Panc1 (cell line): ENCODE measurements at regions not wholly inside any gene's neighbourhood (a gene's known extent, or its start where the extent isn't known, plus 50 kb on each side); places are given as distances from the start of the nearest gene placed in this dataset.
"Not testable (repeated sequence)": the region's sequence is repeated elsewhere in the genome, so short reads cannot be mapped to it uniquely, and the experiment has no call there.

Experiments used
- ATAC-seq: fragments of 200-7000 bp; cut with Tn5 transposase; 2 replicates; pipeline ENCODE4 v1.9.1; 2020; ENCODE audit warnings: mild to moderate bottlenecking, moderate library complexity
- BruUV-seq: library from RNA; stranded (reverse); fragments of 400-500 nt; replicated peaks from 2 replicates; lab custom pipeline; 2021; lab: Mats Ljungman, UMichigan
- CTCF ChIA-PET: fragments of 300-600 bp; sonication (Branson Sonifier 250); formaldehyde crosslinking; loops from one replicate; lab custom pipeline; 2022; ENCODE audit warnings: antibody characterized with exemption; lab: Charles Lee
- POLR2A ChIA-PET: fragments of 300-600 bp; sonication (Branson Sonifier 250); formaldehyde crosslinking; loops from one replicate; lab custom pipeline; 2022; ENCODE audit warnings: antibody characterized with exemption; lab: Charles Lee
- DNase-seq: peaks from one replicate; pipeline ENCODE4 v3.0.0-alpha.2; 2010; ENCODE audit warnings: low read depth, low spot score
- H3K27ac ChIP-seq: 2 replicates; pipeline ENCODE4 v1.5.1; 2011; ENCODE audit warnings: mild to moderate bottlenecking, low read length, inconsistent platforms
- H3K27me3 ChIP-seq: fragments of 200-500 bp; sonication (Bioruptor generic); 2 replicates; pipeline ENCODE4 v1.6.0; 2014; ENCODE audit warnings: low read length, inconsistent platforms; ENCODE audit not compliant: control insufficient read depth, insufficient read depth
- H3K36me3 ChIP-seq: fragments of 200-500 bp; sonication (Bioruptor generic); 2 replicates; pipeline ENCODE4 v1.5.1; 2014; ENCODE audit warnings: inconsistent platforms, mild to moderate bottlenecking, low read length, moderate library complexity; ENCODE audit not compliant: control insufficient read depth, insufficient read depth
- H3K4me1 ChIP-seq: 2 replicates; pipeline ENCODE4 v1.5.1; 2011; ENCODE audit warnings: inconsistent platforms, mild to moderate bottlenecking, low read length, moderate library complexity; ENCODE audit not compliant: control insufficient read depth, insufficient read depth
- H3K4me3 ChIP-seq, 2 experiments: 2 replicates each; pipeline ENCODE4 v1.5.1; 2011 to 2012; ENCODE audit warnings: low read depth in 2 of 2, low read length in 2 of 2, mild to moderate bottlenecking in 2 of 2, inconsistent platforms in 1 of 2, moderate library complexity in 1 of 2
- H3K9me3 ChIP-seq: fragments of 200-500 bp; sonication (Bioruptor generic); 2 replicates; pipeline ENCODE4 v1.5.1; 2014; ENCODE audit warnings: low read depth, mild to moderate bottlenecking, inconsistent platforms, low read length, moderate library complexity; ENCODE audit not compliant: control insufficient read depth, insufficient read depth
- POLR2AphosphoS5 ChIP-seq: IDR thresholded peaks from 2 replicates; pipeline ENCODE4 v1.6.1; 2012; ENCODE audit warnings: mild to moderate bottlenecking, low read depth, low read length, moderate library complexity
- SIN3A ChIP-seq: IDR thresholded peaks from 2 replicates; pipeline ENCODE4 v1.6.1; 2012; ENCODE audit warnings: low read depth, mild to moderate bottlenecking, low read length, moderate library complexity, borderline replicate concordance; ENCODE audit not compliant: insufficient read depth
- TCF7L2 ChIP-seq: IDR thresholded peaks from 2 replicates; pipeline ENCODE4 v1.6.1; 2011; ENCODE audit warnings: mild to moderate bottlenecking, low read depth, low read length, inconsistent platforms
- in situ Hi-C: cut with HindIII; loops from 2 replicates; pipeline ENCODE4 v1.10.0; 2016; ENCODE audit warnings: low sequenced_read_pairs, low pct_unique_long_range_greater_than_20kb
- intact Hi-C: fragments of 100-400 bp; cut with micrococcal nuclease; formaldehyde crosslinking; loops from one replicate; pipeline ENCODE4 v1.10.0; 2022; ENCODE audit not compliant: unreplicated experiment
- TF ChIP-seq, protein P1 (sequence below), 2 experiments: IDR thresholded peaks; 2 replicates each; pipeline ENCODE4 v1.6.1; 2011 to 2012; ENCODE audit warnings: low read depth in 2 of 2, control low read depth in 1 of 2, low read length in 1 of 2, mild to moderate bottlenecking in 1 of 2, moderate library complexity in 1 of 2; ENCODE audit not compliant: insufficient read depth in 1 of 2
- TF ChIP-seq, protein P2 (sequence below): fragments of 450-650 bp; IDR thresholded peaks from 2 replicates; pipeline ENCODE4 v1.5.1; 2017; ENCODE audit warnings: mild to moderate bottlenecking

DNA sequence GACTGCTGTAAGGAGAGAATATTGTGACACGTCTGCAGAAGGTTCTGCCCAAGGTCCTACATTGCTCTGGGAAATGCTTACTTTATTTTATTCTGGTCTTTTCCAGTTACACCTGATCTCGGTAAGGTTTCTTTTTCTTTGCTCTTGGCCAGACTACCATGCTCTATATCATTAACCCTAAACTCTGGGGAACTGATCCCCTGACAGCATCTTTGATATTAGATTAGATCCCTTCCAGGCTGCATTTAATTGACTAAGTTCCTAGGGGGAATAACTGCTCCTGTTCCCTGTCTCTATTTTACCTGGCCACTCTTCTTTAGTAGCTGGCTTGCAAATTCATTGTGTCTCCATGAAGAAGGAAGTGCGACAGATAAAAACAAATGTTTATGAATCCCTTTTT is 243.5 kb downstream of the MAT2B start:
- BruUV-seq: no TSS peak
- intact Hi-C loops: no loop called here
- ChIA-PET CTCF (no interaction called here), POLR2A (no interaction called here)
- ATAC-seq: no peak
- in situ Hi-C loops: no loop called here
- Histone ChIP-seq H3K27me3 (no peaks in the 10 kb centered on the region), H3K36me3 (no peaks in the 10 kb centered on the region), H3K27ac (no peak overlapping the region), H3K4me3 (no peak overlapping the region), H3K9me3 (no peaks in the 10 kb centered on the region), H3K4me1 (no peaks in the 10 kb centered on the region)
- no peak for DNase-seq
- no peak for TF ChIP-seq SIN3A
- no peak for TF ChIP-seq POLR2AphosphoS5
- no peak for TF ChIP-seq TCF7L2
- TF ChIP-seq, protein P1, sequence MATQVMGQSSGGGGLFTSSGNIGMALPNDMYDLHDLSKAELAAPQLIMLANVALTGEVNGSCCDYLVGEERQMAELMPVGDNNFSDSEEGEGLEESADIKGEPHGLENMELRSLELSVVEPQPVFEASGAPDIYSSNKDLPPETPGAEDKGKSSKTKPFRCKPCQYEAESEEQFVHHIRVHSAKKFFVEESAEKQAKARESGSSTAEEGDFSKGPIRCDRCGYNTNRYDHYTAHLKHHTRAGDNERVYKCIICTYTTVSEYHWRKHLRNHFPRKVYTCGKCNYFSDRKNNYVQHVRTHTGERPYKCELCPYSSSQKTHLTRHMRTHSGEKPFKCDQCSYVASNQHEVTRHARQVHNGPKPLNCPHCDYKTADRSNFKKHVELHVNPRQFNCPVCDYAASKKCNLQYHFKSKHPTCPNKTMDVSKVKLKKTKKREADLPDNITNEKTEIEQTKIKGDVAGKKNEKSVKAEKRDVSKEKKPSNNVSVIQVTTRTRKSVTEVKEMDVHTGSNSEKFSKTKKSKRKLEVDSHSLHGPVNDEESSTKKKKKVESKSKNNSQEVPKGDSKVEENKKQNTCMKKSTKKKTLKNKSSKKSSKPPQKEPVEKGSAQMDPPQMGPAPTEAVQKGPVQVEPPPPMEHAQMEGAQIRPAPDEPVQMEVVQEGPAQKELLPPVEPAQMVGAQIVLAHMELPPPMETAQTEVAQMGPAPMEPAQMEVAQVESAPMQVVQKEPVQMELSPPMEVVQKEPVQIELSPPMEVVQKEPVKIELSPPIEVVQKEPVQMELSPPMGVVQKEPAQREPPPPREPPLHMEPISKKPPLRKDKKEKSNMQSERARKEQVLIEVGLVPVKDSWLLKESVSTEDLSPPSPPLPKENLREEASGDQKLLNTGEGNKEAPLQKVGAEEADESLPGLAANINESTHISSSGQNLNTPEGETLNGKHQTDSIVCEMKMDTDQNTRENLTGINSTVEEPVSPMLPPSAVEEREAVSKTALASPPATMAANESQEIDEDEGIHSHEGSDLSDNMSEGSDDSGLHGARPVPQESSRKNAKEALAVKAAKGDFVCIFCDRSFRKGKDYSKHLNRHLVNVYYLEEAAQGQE (IDR thresholded peaks at IDR 0.05; ENCODE audit: insufficient read depth in 1 of 2, low read depth in 2 of 2, low read length in 1 of 2): no peak
- TF ChIP-seq, protein P2, sequence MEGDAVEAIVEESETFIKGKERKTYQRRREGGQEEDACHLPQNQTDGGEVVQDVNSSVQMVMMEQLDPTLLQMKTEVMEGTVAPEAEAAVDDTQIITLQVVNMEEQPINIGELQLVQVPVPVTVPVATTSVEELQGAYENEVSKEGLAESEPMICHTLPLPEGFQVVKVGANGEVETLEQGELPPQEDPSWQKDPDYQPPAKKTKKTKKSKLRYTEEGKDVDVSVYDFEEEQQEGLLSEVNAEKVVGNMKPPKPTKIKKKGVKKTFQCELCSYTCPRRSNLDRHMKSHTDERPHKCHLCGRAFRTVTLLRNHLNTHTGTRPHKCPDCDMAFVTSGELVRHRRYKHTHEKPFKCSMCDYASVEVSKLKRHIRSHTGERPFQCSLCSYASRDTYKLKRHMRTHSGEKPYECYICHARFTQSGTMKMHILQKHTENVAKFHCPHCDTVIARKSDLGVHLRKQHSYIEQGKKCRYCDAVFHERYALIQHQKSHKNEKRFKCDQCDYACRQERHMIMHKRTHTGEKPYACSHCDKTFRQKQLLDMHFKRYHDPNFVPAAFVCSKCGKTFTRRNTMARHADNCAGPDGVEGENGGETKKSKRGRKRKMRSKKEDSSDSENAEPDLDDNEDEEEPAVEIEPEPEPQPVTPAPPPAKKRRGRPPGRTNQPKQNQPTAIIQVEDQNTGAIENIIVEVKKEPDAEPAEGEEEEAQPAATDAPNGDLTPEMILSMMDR: no peak

GRCh38 chr5:163750415-163750814 is 245.0 kb downstream of the MAT2B start:
- H3K36me3 ChIP-seq, H3K4me3 ChIP-seq, ATAC-seq, DNase-seq, H3K9me3 ChIP-seq, in situ Hi-C loops, H3K4me1 ChIP-seq, BruUV-seq, H3K27me3 ChIP-seq, POLR2A ChIA-PET, intact Hi-C loops, H3K27ac ChIP-seq: not testable (repeated sequence)
- CTCF ChIA-PET: interaction anchor here (0.6 kb wide), 1 partner anchor 67 kb away, joined by 3 read pairs; no protein-coding TSS in a partner anchor

DNA sequence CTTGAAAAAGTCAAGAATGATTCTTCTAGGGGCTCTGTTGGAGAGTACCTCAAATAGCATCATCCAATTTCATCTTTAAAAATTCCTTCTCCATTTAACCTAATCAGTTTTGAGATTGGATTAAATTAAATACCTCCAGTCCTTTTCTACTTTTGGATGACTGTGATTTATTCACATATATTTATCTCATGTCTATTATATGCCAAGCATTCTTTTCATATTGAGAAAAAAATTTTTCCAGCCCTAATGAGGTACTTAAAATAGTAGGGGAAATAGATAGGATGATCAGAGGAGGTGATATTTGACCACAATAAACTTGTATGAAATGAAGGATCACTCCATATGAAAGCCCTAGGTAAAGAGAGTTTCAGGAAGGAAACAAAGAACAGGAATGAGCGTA is 250.1 kb downstream of the MAT2B start:
- H3K9me3 ChIP-seq: no peaks in the 10 kb centered on the region
- no peaks in the 10 kb centered on the region for H3K27me3 ChIP-seq
- no peak for DNase-seq
- no peak for ATAC-seq
- CTCF ChIA-PET: no interaction called here
- no peak overlapping the region for H3K4me3 ChIP-seq
- BruUV-seq: no TSS peak
- POLR2A ChIA-PET: no interaction called here
- H3K4me1 ChIP-seq: no peaks in the 10 kb centered on the region
- no peak overlapping the region for H3K27ac ChIP-seq
- in situ Hi-C loops: no loop called here
- TF ChIP-seq, protein P2: no peak
- TF ChIP-seq TCF7L2 (no peak), POLR2AphosphoS5 (no peak), SIN3A (no peak)
- TF ChIP-seq, protein P1 (IDR thresholded peaks at IDR 0.05; ENCODE audit: insufficient read depth in 1 of 2, low read depth in 2 of 2, low read length in 1 of 2): no peak
- intact Hi-C loops: no loop called here
- no peaks in the 10 kb centered on the region for H3K36me3 ChIP-seq
